Aorta (tissue), 5 donors: ENCODE measurements at regions not wholly inside any gene's neighbourhood (a gene's known extent, or its start where the extent isn't known, plus 50 kb on each side); places are given as distances from the start of the nearest gene placed in this dataset.

Source experiments
- ATAC-seq: fragments of 200-7000 bp; cut with Tn5 transposase; one replicate; pipeline ENCODE4 v1.9.1; 2022; ENCODE audit warnings: moderate library complexity; ENCODE audit not compliant: low FRiP score
- DNase-seq, 2 donors: peaks; one replicate each; pipeline ENCODE4 v3.0.0-alpha.2; 2020
- H3K27ac ChIP-seq, 2 donors: one replicate each; pipeline ENCODE4 v1.5.1; 2013; ENCODE audit warnings: low read length in 2 of 2, mild to moderate bottlenecking in 2 of 2, moderate library complexity in 2 of 2, control low read depth in 1 of 2, inconsistent platforms in 1 of 2, low read depth in 1 of 2
- H3K27me3 ChIP-seq, 2 donors: one replicate each; pipeline ENCODE4 v1.6.1; 2013; ENCODE audit warnings: control low read depth in 1 of 2, low read length in 1 of 2, mild to moderate bottlenecking in 1 of 2, moderate library complexity in 1 of 2; ENCODE audit not compliant: insufficient read depth in 2 of 2, control insufficient read depth in 1 of 2
- H3K36me3 ChIP-seq, 2 donors: one replicate each; pipeline ENCODE4 v1.6.1; 2013; ENCODE audit warnings: control low read depth in 1 of 2, low read length in 1 of 2, mild to moderate bottlenecking in 1 of 2; ENCODE audit not compliant: insufficient read depth in 2 of 2, control insufficient read depth in 1 of 2
- H3K4me1 ChIP-seq, 2 donors: one replicate each; pipeline ENCODE4 v1.6.1; 2013; ENCODE audit warnings: low read length in 2 of 2, control low read depth in 1 of 2, mild to moderate bottlenecking in 1 of 2, moderate library complexity in 1 of 2; ENCODE audit not compliant: insufficient read depth in 2 of 2, control insufficient read depth in 1 of 2
- H3K4me3 ChIP-seq, 2 donors: one replicate each; pipeline ENCODE4 v1.5.1; 2013; ENCODE audit warnings: low read length in 2 of 2, control low read depth in 1 of 2, mild to moderate bottlenecking in 1 of 2
- H3K9me3 ChIP-seq: one replicate; pipeline ENCODE4 v1.6.1; 2013; ENCODE audit warnings: mild to moderate bottlenecking, low read length; ENCODE audit not compliant: control insufficient read depth
- WGBS, 2 donors: extraction: QIAGEN DNeasy Blood & Tissue Kit; methylation state at CpG; one replicate each; pipeline ENCODE4 v1.1.7; 2013; 5-methylcytosine and 5-hydroxymethylcytosine counted together
- intact Hi-C, 2 donors: fragments of 100-400 bp; cut with DNase I; formaldehyde crosslinking; loops; one replicate each; pipeline versions ENCODE4 v1.14.2 to v1.15.0; 2022
- donor health status: healthy with polysubstance abuse.
- donor health status: Bipolar disorder and iron deficiency.
- donor health status: DM: no; HTN: no; CAD: no.
- donor health status: DM: no; HTN: no; CAD: no.
- donor health status: DM: yes; HTN: yes; CAD: no.

GRCh38 chr2:103875131-103875530 is 978.8 kb upstream of the POU3F3 start:
- Histone ChIP-seq H3K4me3 (no peak overlapping the region), H3K4me1 (no peaks in the 10 kb centered on the region), H3K36me3 (no peaks in the 10 kb centered on the region), H3K27me3 (no peaks in the 10 kb centered on the region), H3K27ac (no peak overlapping the region), H3K9me3 (no peaks in the 10 kb centered on the region)
- intact Hi-C loops = no loop called here
- WGBS, 2 donors = 53 to 57% methylated on average over 1 of the region's 1 CpG
- DNase-seq (no peak), ATAC-seq (no peak)

GRCh38 chr2:103875531-103875930 is 978.4 kb upstream of the POU3F3 start:
- intact Hi-C loops = no loop called here
- WGBS, 2 donors = 13 to 25% methylated on average over 3 of the region's 3 CpGs

GRCh38 chr2:103876611-103877010 is 977.3 kb upstream of the POU3F3 start:
- ATAC-seq = no peak
- H3K4me1 ChIP-seq = no peaks in the 10 kb centered on the region

More at GRCh38 chr2:103875531-103875930, 978.4 kb upstream of the POU3F3 start:
- Histone ChIP-seq H3K27me3 (no peaks in the 10 kb centered on the region), H3K4me3 (no peak overlapping the region), H3K4me1 (no peaks in the 10 kb centered on the region), H3K27ac (no peak overlapping the region), H3K9me3 (no peaks in the 10 kb centered on the region), H3K36me3 (no peaks in the 10 kb centered on the region)
- DNase-seq (no peak), ATAC-seq (no peak)

GRCh38 chr2:103879101-103879500 is 974.8 kb upstream of the POU3F3 start:
- Histone ChIP-seq H3K9me3 (no peaks in the 10 kb centered on the region), H3K27me3 (no peaks in the 10 kb centered on the region), H3K36me3 (no peaks in the 10 kb centered on the region), H3K4me3 (no peak overlapping the region), H3K4me1 (no peaks in the 10 kb centered on the region), H3K27ac (no peak overlapping the region)
- 71 to 79% methylated on average over 1 of the region's 1 CpG for WGBS, 2 donors
- intact Hi-C loops = no loop called here
- no peak for DNase-seq
- ATAC-seq = no peak

More at GRCh38 chr2:103876611-103877010, 977.3 kb upstream of the POU3F3 start:
- intact Hi-C loops = no loop called here
- no peak overlapping the region for H3K27ac ChIP-seq
- DNase-seq = no peak
- H3K36me3 ChIP-seq = no peaks in the 10 kb centered on the region
- no peaks in the 10 kb centered on the region for H3K27me3 ChIP-seq
- H3K9me3 ChIP-seq = no peaks in the 10 kb centered on the region
- WGBS, 2 donors = 15 to 38% methylated on average over 5 of the region's 5 CpGs
- no peak overlapping the region for H3K4me3 ChIP-seq

- Histone ChIP-seq H3K27me3 (no peaks in the 10 kb centered on the region), H3K9me3 (no peaks in the 10 kb centered on the region), H3K36me3 (no peaks in the 10 kb centered on the region), H3K4me1 (no peaks in the 10 kb centered on the region), H3K27ac (no peak overlapping the region), H3K4me3 (no peak overlapping the region)
- WGBS, 2 donors = 62 to 76% methylated on average over 4 of the region's 4 CpGs
- intact Hi-C loops = no loop called here
- ATAC-seq (no peak), DNase-seq (no peak)
Measured at GRCh38 chr2:103880081-103880834, 973.7 kb upstream of the POU3F3 start.

GRCh38 chr2:103887625-103888024 is 966.3 kb upstream of the POU3F3 start:
- DNase-seq (no peak), ATAC-seq (no peak)
- H3K36me3 ChIP-seq = no peaks in the 10 kb centered on the region
- no peaks in the 10 kb centered on the region for H3K9me3 ChIP-seq
- 46% methylated on average over 1 of the region's 1 CpG for WGBS, 2 donors
- H3K27me3 ChIP-seq = no peaks in the 10 kb centered on the region
- H3K4me3 ChIP-seq = no peak overlapping the region
- no peaks in the 10 kb centered on the region for H3K4me1 ChIP-seq
- intact Hi-C loops = no loop called here
- H3K27ac ChIP-seq = no peak overlapping the region

GRCh38 chr2:103896182-103896581 is 957.7 kb upstream of the POU3F3 start:
- Histone ChIP-seq H3K36me3 (no peaks in the 10 kb centered on the region), H3K9me3 (no peaks in the 10 kb centered on the region), H3K4me1 (no peaks in the 10 kb centered on the region), H3K27me3 (no peaks in the 10 kb centered on the region), H3K27ac (no peak overlapping the region), H3K4me3 (no peak overlapping the region)
- ATAC-seq (no peak), DNase-seq (no peak)
- WGBS, 2 donors = 41 to 53% methylated on average over 1 of the region's 1 CpG
- intact Hi-C loops = no loop called here

- no peaks in the 10 kb centered on the region for H3K36me3 ChIP-seq
- H3K4me3 ChIP-seq = no peak overlapping the region
- no peak for ATAC-seq
- 52 to 65% methylated on average over 3 of the region's 3 CpGs for WGBS, 2 donors
- intact Hi-C loops = no loop called here
- H3K9me3 ChIP-seq = no peaks in the 10 kb centered on the region
- DNase-seq = no peak
- H3K27ac ChIP-seq = no peak overlapping the region
- H3K4me1 ChIP-seq = no peaks in the 10 kb centered on the region
- H3K27me3 ChIP-seq = no peaks in the 10 kb centered on the region
Measured at GRCh38 chr2:103898561-103898960, 955.4 kb upstream of the POU3F3 start.

GRCh38 chr2:103902347-103902746 is 951.6 kb upstream of the POU3F3 start:
- DNase-seq (no peak), ATAC-seq (no peak)
- Histone ChIP-seq H3K36me3 (no peaks in the 10 kb centered on the region), H3K27me3 (peaks cover 0 to 2% of the 10 kb centered on the region in 2 donors), H3K4me1 (no peaks in the 10 kb centered on the region), H3K27ac (no peak overlapping the region), H3K9me3 (no peaks in the 10 kb centered on the region), H3K4me3 (no peak overlapping the region)
- intact Hi-C loops = no loop called here
